ENCODE measurements at regions not wholly inside any gene's neighbourhood (a gene's known extent, or its start where the extent isn't known, plus 50 kb on each side); places are given as distances from the start of the nearest gene placed in this dataset.

DNA sequence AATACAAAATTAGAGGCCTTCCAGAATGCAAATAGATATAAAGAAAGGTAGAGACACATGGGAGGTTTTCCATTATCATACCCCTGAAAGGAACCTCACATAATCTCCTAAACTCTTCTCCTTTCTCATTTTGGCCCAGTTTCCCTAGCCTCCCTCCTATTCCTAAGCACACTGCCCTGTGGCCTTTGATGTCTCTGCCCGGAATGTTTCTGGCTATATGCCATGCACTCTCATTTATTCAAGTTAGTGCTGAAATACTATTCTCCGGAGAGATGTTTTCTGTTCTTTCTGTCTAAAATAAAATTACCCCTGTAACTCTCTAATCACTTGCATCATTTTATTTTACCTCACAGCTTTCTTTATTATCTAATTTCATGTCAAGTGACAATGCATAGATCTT lies 1287.7 kb downstream of the SLITRK5 start:
- no peak for DNase-seq
- H3K9me3 Mint-ChIP-seq (ENCODE audit: unreplicated experiment) = no peaks in the 10 kb centered on the region
- peaks cover 2% of the 10 kb centered on the region for H3K27me3 Mint-ChIP-seq (ENCODE audit: unreplicated experiment)
- H3K4me1 Mint-ChIP-seq (ENCODE audit: low read depth, unreplicated experiment) = no peaks in the 10 kb centered on the region
- H3K27ac Mint-ChIP-seq (ENCODE audit: unreplicated experiment) = no peak overlapping the region
- no peaks in the 10 kb centered on the region for H3K36me3 Mint-ChIP-seq (ENCODE audit: unreplicated experiment)
- TF ChIP-seq, protein P1, sequence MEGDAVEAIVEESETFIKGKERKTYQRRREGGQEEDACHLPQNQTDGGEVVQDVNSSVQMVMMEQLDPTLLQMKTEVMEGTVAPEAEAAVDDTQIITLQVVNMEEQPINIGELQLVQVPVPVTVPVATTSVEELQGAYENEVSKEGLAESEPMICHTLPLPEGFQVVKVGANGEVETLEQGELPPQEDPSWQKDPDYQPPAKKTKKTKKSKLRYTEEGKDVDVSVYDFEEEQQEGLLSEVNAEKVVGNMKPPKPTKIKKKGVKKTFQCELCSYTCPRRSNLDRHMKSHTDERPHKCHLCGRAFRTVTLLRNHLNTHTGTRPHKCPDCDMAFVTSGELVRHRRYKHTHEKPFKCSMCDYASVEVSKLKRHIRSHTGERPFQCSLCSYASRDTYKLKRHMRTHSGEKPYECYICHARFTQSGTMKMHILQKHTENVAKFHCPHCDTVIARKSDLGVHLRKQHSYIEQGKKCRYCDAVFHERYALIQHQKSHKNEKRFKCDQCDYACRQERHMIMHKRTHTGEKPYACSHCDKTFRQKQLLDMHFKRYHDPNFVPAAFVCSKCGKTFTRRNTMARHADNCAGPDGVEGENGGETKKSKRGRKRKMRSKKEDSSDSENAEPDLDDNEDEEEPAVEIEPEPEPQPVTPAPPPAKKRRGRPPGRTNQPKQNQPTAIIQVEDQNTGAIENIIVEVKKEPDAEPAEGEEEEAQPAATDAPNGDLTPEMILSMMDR (IDR thresholded peaks at IDR 0.05; ENCODE audit: partially characterized antibody, unreplicated experiment) = no peak
- H3K4me3 Mint-ChIP-seq (ENCODE audit: unreplicated experiment) = no peak overlapping the region

DNA sequence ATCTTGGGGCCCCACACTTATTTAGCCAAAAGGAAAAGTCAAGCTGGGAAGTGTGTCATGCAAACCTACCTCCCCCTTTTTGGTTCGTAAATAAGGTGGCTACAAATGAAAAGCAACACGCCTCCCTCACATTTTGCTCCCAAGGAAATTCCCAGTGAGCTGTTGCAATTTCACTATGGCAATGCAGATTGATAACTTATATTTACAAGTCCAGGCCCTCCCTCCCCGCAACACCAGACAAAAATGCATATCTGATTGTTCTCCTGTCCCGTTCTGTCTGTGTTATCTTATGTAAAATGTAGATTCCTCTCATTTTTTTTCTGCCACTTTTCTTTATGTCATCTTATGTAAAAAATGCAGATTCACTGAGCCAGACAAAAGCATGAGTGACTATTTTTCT lies 1305.3 kb downstream of the SLITRK5 start:
- H3K27ac Mint-ChIP-seq (ENCODE audit: unreplicated experiment) = no peak overlapping the region
- no peaks in the 10 kb centered on the region for H3K9me3 Mint-ChIP-seq (ENCODE audit: unreplicated experiment)
- no peak for DNase-seq
- TF ChIP-seq, protein P1 (IDR thresholded peaks at IDR 0.05; ENCODE audit: partially characterized antibody, unreplicated experiment) = no peak
- H3K36me3 Mint-ChIP-seq (ENCODE audit: unreplicated experiment) = no peaks in the 10 kb centered on the region
- H3K4me3 Mint-ChIP-seq (ENCODE audit: unreplicated experiment) = no peak overlapping the region
- no peaks in the 10 kb centered on the region for H3K4me1 Mint-ChIP-seq (ENCODE audit: low read depth, unreplicated experiment)
- no peaks in the 10 kb centered on the region for H3K27me3 Mint-ChIP-seq (ENCODE audit: unreplicated experiment)

DNA sequence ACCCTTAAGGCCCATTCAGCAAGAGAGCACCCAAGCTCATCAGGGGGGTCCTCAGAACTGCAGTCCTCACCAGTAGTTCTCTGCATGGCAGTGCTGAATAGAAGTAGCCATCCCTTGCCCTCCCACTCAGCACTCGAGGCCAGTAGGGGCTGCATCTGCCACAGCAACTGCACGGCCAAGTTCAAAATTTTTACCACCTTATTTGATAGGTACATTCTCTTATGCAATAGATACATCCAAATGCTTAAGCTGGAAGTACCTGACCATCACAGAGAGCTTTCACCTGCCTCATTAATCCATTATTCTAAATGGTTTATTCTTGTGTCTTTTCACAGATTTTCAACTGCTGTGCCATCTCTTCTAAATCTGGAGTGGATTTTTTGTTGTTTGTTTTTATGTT lies 1307.4 kb downstream of the SLITRK5 start:
- H3K27ac Mint-ChIP-seq (ENCODE audit: unreplicated experiment) = no peak overlapping the region
- TF ChIP-seq, protein P1 (IDR thresholded peaks at IDR 0.05; ENCODE audit: partially characterized antibody, unreplicated experiment) = no peak
- no peaks in the 10 kb centered on the region for H3K36me3 Mint-ChIP-seq (ENCODE audit: unreplicated experiment)
- no peak for DNase-seq
- H3K4me3 Mint-ChIP-seq (ENCODE audit: unreplicated experiment) = no peak overlapping the region
- no peaks in the 10 kb centered on the region for H3K9me3 Mint-ChIP-seq (ENCODE audit: unreplicated experiment)
- no peaks in the 10 kb centered on the region for H3K4me1 Mint-ChIP-seq (ENCODE audit: low read depth, unreplicated experiment)
- no peaks in the 10 kb centered on the region for H3K27me3 Mint-ChIP-seq (ENCODE audit: unreplicated experiment)

DNA sequence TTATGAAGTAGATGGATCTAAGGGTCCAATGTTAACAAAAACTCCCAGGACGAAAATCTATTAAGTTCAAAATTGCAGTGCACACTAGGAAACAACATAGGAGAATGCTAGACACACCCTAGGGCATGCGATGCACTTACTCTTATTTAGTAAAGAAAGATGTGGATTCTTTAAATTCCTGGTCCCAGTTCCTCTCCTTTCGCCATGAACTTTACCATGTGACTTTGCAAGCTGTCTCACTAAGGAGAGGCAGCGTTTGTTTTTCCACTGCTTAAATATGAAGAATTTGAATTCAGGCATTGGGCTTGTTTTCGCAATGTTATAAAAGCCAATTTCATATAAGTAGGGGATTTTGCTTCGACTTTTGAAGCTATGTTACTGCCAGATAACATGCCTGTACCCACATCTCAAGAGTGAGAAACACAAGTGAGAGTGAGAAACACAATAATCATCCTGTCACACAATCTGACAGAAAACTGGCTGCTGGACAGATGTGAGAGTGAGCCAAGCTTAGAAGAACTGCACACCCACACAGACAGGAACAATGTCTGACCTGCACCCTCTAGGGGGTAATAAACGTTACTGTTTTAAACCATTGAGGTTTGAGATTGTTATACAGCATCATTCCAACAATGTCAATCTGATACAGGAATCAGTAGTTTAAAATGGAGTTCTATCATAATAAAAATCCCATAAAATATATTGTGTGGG lies 1308.4 kb downstream of the SLITRK5 start:
- TF ChIP-seq, protein P1 (IDR thresholded peaks at IDR 0.05; ENCODE audit: partially characterized antibody, unreplicated experiment) = no peak
- H3K4me3 Mint-ChIP-seq (ENCODE audit: unreplicated experiment) = no peak overlapping the region
- H3K27me3 Mint-ChIP-seq (ENCODE audit: unreplicated experiment) = no peaks in the 10 kb centered on the region
- no peaks in the 10 kb centered on the region for H3K9me3 Mint-ChIP-seq (ENCODE audit: unreplicated experiment)
- H3K36me3 Mint-ChIP-seq (ENCODE audit: unreplicated experiment) = no peaks in the 10 kb centered on the region
- no peak for DNase-seq
- H3K4me1 Mint-ChIP-seq (ENCODE audit: low read depth, unreplicated experiment) = no peaks in the 10 kb centered on the region
- no peak overlapping the region for H3K27ac Mint-ChIP-seq (ENCODE audit: unreplicated experiment)

DNA sequence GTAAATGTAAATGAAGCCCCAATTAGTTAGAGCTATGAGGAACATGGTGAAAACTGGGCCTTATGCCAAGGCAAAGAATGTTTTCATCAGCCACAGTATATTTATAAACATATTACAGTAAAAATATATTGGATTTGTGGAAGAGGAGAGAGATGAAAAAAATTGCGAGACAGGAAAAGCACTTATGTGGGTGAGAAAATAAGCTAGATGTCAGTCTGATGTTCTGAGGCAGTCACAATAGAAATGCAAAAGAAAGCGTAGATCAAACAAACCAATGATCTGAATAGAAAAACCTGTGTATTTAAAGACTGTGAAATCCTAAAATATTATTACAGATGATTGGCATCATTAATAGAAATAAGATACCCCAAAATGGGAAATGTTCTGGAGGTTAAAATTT lies 1332.5 kb downstream of the SLITRK5 start:
- H3K27me3 Mint-ChIP-seq (ENCODE audit: unreplicated experiment) = no peaks in the 10 kb centered on the region
- H3K27ac Mint-ChIP-seq (ENCODE audit: unreplicated experiment) = no peak overlapping the region
- no peaks in the 10 kb centered on the region for H3K4me1 Mint-ChIP-seq (ENCODE audit: low read depth, unreplicated experiment)
- no peaks in the 10 kb centered on the region for H3K36me3 Mint-ChIP-seq (ENCODE audit: unreplicated experiment)
- no peaks in the 10 kb centered on the region for H3K9me3 Mint-ChIP-seq (ENCODE audit: unreplicated experiment)
- TF ChIP-seq, protein P1 (IDR thresholded peaks at IDR 0.05; ENCODE audit: partially characterized antibody, unreplicated experiment) = no peak
- no peak for DNase-seq
- no peak overlapping the region for H3K4me3 Mint-ChIP-seq (ENCODE audit: unreplicated experiment)
